ENCODE measurements at regions not wholly inside any gene's neighbourhood (a gene's known extent, or its start where the extent isn't known, plus 50 kb on each side); places are given as distances from the start of the nearest gene placed in this dataset.

DNA sequence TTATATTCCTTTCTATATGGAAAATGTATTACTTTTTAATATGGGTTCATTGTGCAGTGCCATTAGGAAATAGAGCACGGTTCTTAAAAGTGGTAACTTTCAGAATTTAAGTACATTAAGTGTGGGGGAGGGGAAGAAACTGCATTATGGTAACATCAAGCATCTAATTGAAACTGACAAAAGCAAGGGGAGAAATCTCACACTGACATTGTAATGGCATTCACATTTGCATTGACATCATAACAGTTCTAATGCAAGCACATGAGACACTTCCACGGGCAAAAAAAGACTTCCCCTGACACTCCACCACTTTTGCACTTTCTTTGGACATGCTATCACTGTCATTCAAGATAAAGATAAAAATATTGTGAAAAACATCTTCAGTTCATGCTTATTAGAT lies 431.3 kb upstream of the SMIM21 start:
- TF ChIP-seq, protein P1, sequence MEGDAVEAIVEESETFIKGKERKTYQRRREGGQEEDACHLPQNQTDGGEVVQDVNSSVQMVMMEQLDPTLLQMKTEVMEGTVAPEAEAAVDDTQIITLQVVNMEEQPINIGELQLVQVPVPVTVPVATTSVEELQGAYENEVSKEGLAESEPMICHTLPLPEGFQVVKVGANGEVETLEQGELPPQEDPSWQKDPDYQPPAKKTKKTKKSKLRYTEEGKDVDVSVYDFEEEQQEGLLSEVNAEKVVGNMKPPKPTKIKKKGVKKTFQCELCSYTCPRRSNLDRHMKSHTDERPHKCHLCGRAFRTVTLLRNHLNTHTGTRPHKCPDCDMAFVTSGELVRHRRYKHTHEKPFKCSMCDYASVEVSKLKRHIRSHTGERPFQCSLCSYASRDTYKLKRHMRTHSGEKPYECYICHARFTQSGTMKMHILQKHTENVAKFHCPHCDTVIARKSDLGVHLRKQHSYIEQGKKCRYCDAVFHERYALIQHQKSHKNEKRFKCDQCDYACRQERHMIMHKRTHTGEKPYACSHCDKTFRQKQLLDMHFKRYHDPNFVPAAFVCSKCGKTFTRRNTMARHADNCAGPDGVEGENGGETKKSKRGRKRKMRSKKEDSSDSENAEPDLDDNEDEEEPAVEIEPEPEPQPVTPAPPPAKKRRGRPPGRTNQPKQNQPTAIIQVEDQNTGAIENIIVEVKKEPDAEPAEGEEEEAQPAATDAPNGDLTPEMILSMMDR (conservative IDR thresholded peaks at IDR 0.05), result no peak
- TF ChIP-seq EZH2 (IDR thresholded peaks at IDR 0.05; ENCODE audit: low read depth), result no peak
